ENCODE measurements at regions not wholly inside any gene's neighbourhood (a gene's known extent, or its start where the extent isn't known, plus 50 kb on each side); places are given as distances from the start of the nearest gene placed in this dataset.

GRCh38 chr7:52154382-52154781, 837.8 kb upstream of the COBL start:
- no peak for DNase-seq (ENCODE audit: low read depth in 2 of 2)

GRCh38 chr7:52151559-52151958, 835.0 kb upstream of the COBL start:
- DNase-seq (ENCODE audit: low read depth in 2 of 2) = no peak

GRCh38 chr7:52150952-52151351, 834.3 kb upstream of the COBL start:
- DNase-seq (ENCODE audit: low read depth in 2 of 2) = no peak

- DNase-seq (ENCODE audit: low read depth in 2 of 2) = no peak
Measured at GRCh38 chr7:52146871-52147634, 830.4 kb upstream of the COBL start.

GRCh38 chr7:52143219-52143618, 826.6 kb upstream of the COBL start:
- no peak for DNase-seq (ENCODE audit: low read depth in 2 of 2)

- DNase-seq (ENCODE audit: low read depth in 2 of 2) = no peak
Measured at GRCh38 chr7:52140851-52141250, 824.2 kb upstream of the COBL start.

GRCh38 chr7:52135403-52135802, 818.8 kb upstream of the COBL start:
- no peak for DNase-seq (ENCODE audit: low read depth in 2 of 2)

GRCh38 chr7:52129278-52129677, 812.7 kb upstream of the COBL start:
- no peak for DNase-seq (ENCODE audit: low read depth in 2 of 2)

- no peak for DNase-seq (ENCODE audit: low read depth in 2 of 2)
Measured at GRCh38 chr7:52120912-52121311, 804.3 kb upstream of the COBL start.

- DNase-seq (ENCODE audit: low read depth in 2 of 2) = no peak
Measured at GRCh38 chr7:52119537-52119936, 802.9 kb upstream of the COBL start.

GRCh38 chr7:52114509-52114908, 797.9 kb upstream of the COBL start:
- DNase-seq (ENCODE audit: low read depth in 2 of 2) = no peak

- DNase-seq (ENCODE audit: low read depth in 2 of 2) = no peak
Measured at GRCh38 chr7:52114056-52114455, 797.4 kb upstream of the COBL start.

GRCh38 chr7:52107355-52107754, 790.7 kb upstream of the COBL start:
- no peak for DNase-seq (ENCODE audit: low read depth in 2 of 2)

GRCh38 chr7:52095861-52096260, 779.3 kb upstream of the COBL start:
- DNase-seq (ENCODE audit: low read depth in 2 of 2) = no peak

- DNase-seq (ENCODE audit: low read depth in 2 of 2) = no peak
Measured at GRCh38 chr7:52091996-52092395, 775.4 kb upstream of the COBL start.

- no peak for DNase-seq (ENCODE audit: low read depth in 2 of 2)
Measured at GRCh38 chr7:52091101-52091500, 774.5 kb upstream of the COBL start.

GRCh38 chr7:52088008-52088901, 771.6 kb upstream of the COBL start:
- no peak for DNase-seq (ENCODE audit: low read depth in 2 of 2)

GRCh38 chr7:52085610-52086009, 769.0 kb upstream of the COBL start:
- no peak for DNase-seq (ENCODE audit: low read depth in 2 of 2)

GRCh38 chr7:52080493-52080892, 763.9 kb upstream of the COBL start:
- no peak for DNase-seq (ENCODE audit: low read depth in 2 of 2)

GRCh38 chr7:52079726-52080125, 763.1 kb upstream of the COBL start:
- no peak for DNase-seq (ENCODE audit: low read depth in 2 of 2)

GRCh38 chr7:52077571-52077970, 761.0 kb upstream of the COBL start:
- no peak for DNase-seq (ENCODE audit: low read depth in 2 of 2)

GRCh38 chr7:52074912-52075311, 758.3 kb upstream of the COBL start:
- DNase-seq (ENCODE audit: low read depth in 2 of 2) = no peak

GRCh38 chr7:52074071-52074470, 757.5 kb upstream of the COBL start:
- DNase-seq (ENCODE audit: low read depth in 2 of 2) = no peak
